ENCODE measurements at regions not wholly inside any gene's neighbourhood (a gene's known extent, or its start where the extent isn't known, plus 50 kb on each side); places are given as distances from the start of the nearest gene placed in this dataset.

DNA sequence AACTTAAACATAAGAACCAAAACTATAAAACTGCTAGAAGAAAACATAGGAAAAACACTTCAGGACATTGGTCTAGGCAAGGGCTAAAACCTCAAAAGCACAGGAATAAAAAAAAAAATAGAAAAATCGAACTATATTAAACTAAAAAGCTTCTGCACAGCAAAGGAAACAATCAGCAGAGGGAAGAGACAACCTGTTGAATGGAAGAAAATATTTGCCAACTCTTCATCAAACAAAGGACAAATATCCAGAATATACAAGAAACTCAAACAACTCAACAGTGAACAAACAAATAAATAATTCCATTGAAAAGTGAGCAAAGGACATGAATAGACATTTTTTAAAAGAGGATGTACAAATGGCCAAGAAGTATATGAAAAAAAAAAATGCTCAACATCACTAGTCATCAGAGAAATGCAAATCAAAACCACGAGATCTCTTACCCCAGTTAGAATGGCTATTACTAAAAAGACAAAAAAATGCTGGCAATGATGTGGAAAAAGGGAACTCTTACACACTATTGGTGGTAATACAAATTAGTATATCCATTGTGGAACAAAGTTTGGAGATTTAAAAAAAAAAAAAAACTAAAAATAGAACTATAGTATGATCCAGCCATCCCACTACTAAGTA is 152.0 kb downstream of the NDUFA12 start:
- no peaks in the 10 kb centered on the region for H3K9me3 ChIP-seq (ENCODE audit: insufficient read depth, low read length, severe bottlenecking)
- H4K20me1 ChIP-seq (ENCODE audit: insufficient read depth, low read length), result no peaks in the 10 kb centered on the region
- TF ChIP-seq EZH2 (IDR thresholded peaks at IDR 0.05; ENCODE audit: borderline replicate concordance, low read depth, low read length, severe bottlenecking) (no peak), CTCF (IDR thresholded peaks at IDR 0.05; ENCODE audit: borderline replicate concordance, extremely low read depth, low read length, poor library complexity, severe bottlenecking) (no peak)
- H3K4me3 ChIP-seq (ENCODE audit: low read depth in 1 of 2, low read length in 2 of 2), result no peak overlapping the region
- no peaks in the 10 kb centered on the region for H3K27me3 ChIP-seq (ENCODE audit: insufficient read depth, low read length, poor library complexity)
- H3K36me3 ChIP-seq (ENCODE audit: insufficient read depth, low read length), result no peaks in the 10 kb centered on the region
- H2AFZ ChIP-seq (ENCODE audit: low read depth, low read length), result no peak overlapping the region
- DNase-seq, result no peak
- H3K79me2 ChIP-seq (ENCODE audit: insufficient read depth, low read length), result no peaks in the 10 kb centered on the region
- H3K9ac ChIP-seq (ENCODE audit: low read depth, low read length), result no peak overlapping the region
- H3K27ac ChIP-seq (ENCODE audit: low read length), result no peak overlapping the region
- ATAC-seq (ENCODE audit: insufficient read depth, low read depth), result no peak
- H3K4me2 ChIP-seq (ENCODE audit: insufficient read depth, low read length), result no peak overlapping the region
- no peaks in the 10 kb centered on the region for H3K4me1 ChIP-seq (ENCODE audit: insufficient read depth, low read length)

DNA sequence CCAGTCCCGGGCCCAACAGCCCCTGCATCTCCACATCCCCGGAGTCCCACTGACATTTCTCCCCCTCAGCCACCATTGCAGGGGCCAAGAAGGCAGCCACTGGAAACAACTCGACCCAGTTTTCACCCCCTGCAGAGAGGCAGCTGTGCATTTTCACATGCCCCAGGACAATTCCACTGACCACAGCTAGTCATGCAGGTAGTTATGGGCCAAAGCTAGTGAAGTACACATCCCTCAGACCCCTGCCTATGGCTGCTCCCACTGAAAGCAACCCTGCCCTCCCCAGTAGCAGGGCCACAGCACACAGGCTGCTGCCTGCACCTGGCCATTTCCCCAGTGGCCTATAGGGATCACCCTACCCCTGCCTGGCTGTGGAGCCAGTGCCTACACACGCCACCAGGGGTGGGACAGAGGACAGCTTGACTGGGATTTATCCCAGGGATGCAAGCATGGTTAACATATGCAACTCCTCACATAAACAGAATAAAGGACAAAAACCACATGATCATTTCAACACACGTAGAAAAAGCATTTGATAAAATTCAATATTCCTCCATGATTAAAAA is 154.0 kb downstream of the NDUFA12 start:
- Histone ChIP-seq H3K36me3 (ENCODE audit: insufficient read depth, low read length) (no peaks in the 10 kb centered on the region), H3K4me2 (ENCODE audit: insufficient read depth, low read length) (no peak overlapping the region), H3K79me2 (ENCODE audit: insufficient read depth, low read length) (no peaks in the 10 kb centered on the region), H3K9ac (ENCODE audit: low read depth, low read length) (no peak overlapping the region), H3K27me3 (ENCODE audit: insufficient read depth, low read length, poor library complexity) (no peaks in the 10 kb centered on the region), H3K27ac (ENCODE audit: low read length) (no peak overlapping the region), H3K9me3 (ENCODE audit: insufficient read depth, low read length, severe bottlenecking) (no peaks in the 10 kb centered on the region), H3K4me3 (ENCODE audit: low read depth in 1 of 2, low read length in 2 of 2) (no peak overlapping the region), H4K20me1 (ENCODE audit: insufficient read depth, low read length) (no peaks in the 10 kb centered on the region), H2AFZ (ENCODE audit: low read depth, low read length) (no peak overlapping the region), H3K4me1 (ENCODE audit: insufficient read depth, low read length) (no peaks in the 10 kb centered on the region)
- DNase-seq, result no peak
- ATAC-seq (ENCODE audit: insufficient read depth, low read depth), result no peak
- no peak for TF ChIP-seq EZH2 (IDR thresholded peaks at IDR 0.05; ENCODE audit: borderline replicate concordance, low read depth, low read length, severe bottlenecking)
- TF ChIP-seq CTCF (IDR thresholded peaks at IDR 0.05; ENCODE audit: borderline replicate concordance, extremely low read depth, low read length, poor library complexity, severe bottlenecking), result no peak

DNA sequence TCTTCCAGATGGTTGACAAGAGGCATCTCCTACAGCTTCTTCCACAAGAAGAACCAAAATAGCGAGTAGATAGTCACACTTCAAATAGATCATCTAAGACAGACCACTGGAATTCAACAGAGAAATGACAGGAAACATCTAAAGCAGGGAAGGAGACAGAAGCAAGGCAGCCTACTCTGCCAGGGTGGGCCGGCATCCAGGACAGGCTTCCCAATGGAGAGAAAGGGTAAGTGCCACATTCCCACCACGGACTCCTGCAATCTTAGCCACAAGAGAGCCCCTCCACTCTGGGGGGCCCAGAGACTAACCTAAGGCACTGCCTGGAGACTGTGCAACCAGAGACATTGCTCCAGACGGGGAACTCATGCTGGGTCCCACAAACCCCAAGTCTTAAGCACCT is 154.5 kb downstream of the NDUFA12 start:
- no peaks in the 10 kb centered on the region for H4K20me1 ChIP-seq (ENCODE audit: insufficient read depth, low read length)
- no peak overlapping the region for H3K27ac ChIP-seq (ENCODE audit: low read length)
- H3K4me3 ChIP-seq (ENCODE audit: low read depth in 1 of 2, low read length in 2 of 2), result no peak overlapping the region
- no peaks in the 10 kb centered on the region for H3K79me2 ChIP-seq (ENCODE audit: insufficient read depth, low read length)
- DNase-seq (no peak), ATAC-seq (ENCODE audit: insufficient read depth, low read depth) (no peak)
- H3K4me2 ChIP-seq (ENCODE audit: insufficient read depth, low read length), result no peak overlapping the region
- no peaks in the 10 kb centered on the region for H3K27me3 ChIP-seq (ENCODE audit: insufficient read depth, low read length, poor library complexity)
- no peak overlapping the region for H2AFZ ChIP-seq (ENCODE audit: low read depth, low read length)
- no peaks in the 10 kb centered on the region for H3K4me1 ChIP-seq (ENCODE audit: insufficient read depth, low read length)
- H3K9me3 ChIP-seq (ENCODE audit: insufficient read depth, low read length, severe bottlenecking), result no peaks in the 10 kb centered on the region
- no peaks in the 10 kb centered on the region for H3K36me3 ChIP-seq (ENCODE audit: insufficient read depth, low read length)
- H3K9ac ChIP-seq (ENCODE audit: low read depth, low read length), result no peak overlapping the region
- no peak for TF ChIP-seq CTCF (IDR thresholded peaks at IDR 0.05; ENCODE audit: borderline replicate concordance, extremely low read depth, low read length, poor library complexity, severe bottlenecking)
- no peak for TF ChIP-seq EZH2 (IDR thresholded peaks at IDR 0.05; ENCODE audit: borderline replicate concordance, low read depth, low read length, severe bottlenecking)
